Right lobe of liver (tissue), 6 donors: ENCODE measurements at regions not wholly inside any gene's neighbourhood (a gene's known extent, or its start where the extent isn't known, plus 50 kb on each side); places are given as distances from the start of the nearest gene placed in this dataset.
"Not testable (repeated sequence)": the region's sequence is repeated elsewhere in the genome, so short reads cannot be mapped to it uniquely, and the experiment has no call there.

ENCODE experiments used
- ATAC-seq, 4 donors: fragments of 200-7000 bp; cut with Tn5 transposase; one replicate each; pipeline ENCODE4 v1.9.1; 2020; ENCODE audit warnings: mild to moderate bottlenecking in 4 of 4, moderate library complexity in 4 of 4
- DNase-seq, 3 donors: peaks; one replicate each; pipeline ENCODE4 v3.0.0-alpha.2; 2020
- H3K27ac ChIP-seq, 3 donors: fragments of 200-600 bp; one replicate each; pipeline ENCODE4 v1.8.0; 2022
- H3K27me3 ChIP-seq, 2 donors: fragments of 200-600 bp; one replicate each; pipeline ENCODE4 v1.8.0; 2022
- H3K36me3 ChIP-seq, 4 donors: fragments of 200-600 bp; sonication (generic) in 1 of 4; one replicate each; pipeline versions ENCODE4 v1.5.1 to v1.8.0; 2017 to 2022; ENCODE audit warnings: control low read depth in 1 of 4
- H3K4me1 ChIP-seq, 4 donors: fragments of 200-600 bp; sonication (generic) in 1 of 4; one replicate each; pipeline versions ENCODE4 v1.5.1 to v1.8.0; 2017 to 2022; ENCODE audit warnings: control low read depth in 1 of 4
- H3K4me3 ChIP-seq, 3 donors: fragments of 200-600 bp; one replicate each; pipeline ENCODE4 v1.8.0; 2022
- H3K9me3 ChIP-seq, 4 donors: fragments of 200-600 bp; sonication (generic) in 1 of 4; one replicate each; pipeline versions ENCODE4 v1.5.1 to v1.8.0; 2017 to 2022; ENCODE audit warnings: control low read depth in 1 of 4
- POLR2A ChIP-seq: fragments of 450-650 bp; IDR thresholded peaks from one replicate; pipeline ENCODE4 v1.6.1; 2017; ENCODE audit warnings: antibody characterized with exemption, mild to moderate bottlenecking
- WGBS: methylation state at CpG from one replicate; pipeline ENCODE4 v1.1.6; 2018; ENCODE audit warnings: low coverage, low lambda C conversion rate; ENCODE audit not compliant: insufficient coverage; ENCODE audit errors: missing lambda C conversion rate; 5-methylcytosine and 5-hydroxymethylcytosine counted together
- intact Hi-C, 2 donors: fragments of 100-400 bp; cut with DNase I; formaldehyde crosslinking; loops; one replicate each; pipeline versions ENCODE4 v1.11.2 to v1.14.1; 2022
- TF ChIP-seq, protein P1 (sequence below), 4 donors: fragments of 200-600 bp in 3 of 4; fragments of 450-650 bp in 1 of 4; IDR thresholded peaks; one replicate each; pipeline versions ENCODE4 v1.5.1 to v1.8.0; 2016 to 2022; ENCODE audit warnings: antibody characterized with exemption in 4 of 4, mild to moderate bottlenecking in 2 of 4
- donor health status: DM: no; HTN: yes; CAD: no.
- donor health status: DM: no; HTN: no; CAD: no.
- donor health status: DM: no; HTN: no; CAD: no.
- donor health status: DM: no; HTN: yes; CAD: no.
- donor health status: DM: no; HTN: yes; CAD: no.

DNA sequence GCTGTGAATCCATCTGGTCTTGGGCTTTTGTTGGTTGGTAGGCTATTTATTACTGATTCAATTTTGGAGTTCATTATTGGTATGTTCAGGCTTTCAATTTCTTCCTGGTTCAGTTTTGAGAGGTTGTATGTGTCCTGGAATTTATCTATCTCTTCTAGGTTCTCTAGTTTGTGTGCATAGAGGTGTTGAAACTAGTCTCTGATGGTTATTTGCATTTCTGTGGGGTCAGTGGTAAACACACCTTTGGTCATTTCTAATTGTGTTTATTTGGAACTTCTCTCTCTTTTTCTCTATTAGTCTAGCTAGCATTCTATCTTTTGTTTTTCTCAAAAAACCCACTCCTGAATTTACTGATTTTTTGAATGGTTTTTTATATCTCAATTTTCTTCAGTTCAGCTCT, 70.1 kb upstream of the IRAK1BP1 start:
- ATAC-seq (peak; percentile 61 to 86 (median 74)), DNase-seq (no peak)
- Histone ChIP-seq H3K27me3 (no peaks in the 10 kb centered on the region), H3K27ac (no peak overlapping the region), H3K36me3 (no peaks in the 10 kb centered on the region), H3K4me3 (no peak overlapping the region), H3K9me3 (no peaks in the 10 kb centered on the region), H3K4me1 (no peaks in the 10 kb centered on the region)
- TF ChIP-seq, protein P1, sequence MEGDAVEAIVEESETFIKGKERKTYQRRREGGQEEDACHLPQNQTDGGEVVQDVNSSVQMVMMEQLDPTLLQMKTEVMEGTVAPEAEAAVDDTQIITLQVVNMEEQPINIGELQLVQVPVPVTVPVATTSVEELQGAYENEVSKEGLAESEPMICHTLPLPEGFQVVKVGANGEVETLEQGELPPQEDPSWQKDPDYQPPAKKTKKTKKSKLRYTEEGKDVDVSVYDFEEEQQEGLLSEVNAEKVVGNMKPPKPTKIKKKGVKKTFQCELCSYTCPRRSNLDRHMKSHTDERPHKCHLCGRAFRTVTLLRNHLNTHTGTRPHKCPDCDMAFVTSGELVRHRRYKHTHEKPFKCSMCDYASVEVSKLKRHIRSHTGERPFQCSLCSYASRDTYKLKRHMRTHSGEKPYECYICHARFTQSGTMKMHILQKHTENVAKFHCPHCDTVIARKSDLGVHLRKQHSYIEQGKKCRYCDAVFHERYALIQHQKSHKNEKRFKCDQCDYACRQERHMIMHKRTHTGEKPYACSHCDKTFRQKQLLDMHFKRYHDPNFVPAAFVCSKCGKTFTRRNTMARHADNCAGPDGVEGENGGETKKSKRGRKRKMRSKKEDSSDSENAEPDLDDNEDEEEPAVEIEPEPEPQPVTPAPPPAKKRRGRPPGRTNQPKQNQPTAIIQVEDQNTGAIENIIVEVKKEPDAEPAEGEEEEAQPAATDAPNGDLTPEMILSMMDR (IDR thresholded peaks at IDR 0.05) = no peak
- TF ChIP-seq POLR2A = no peak
- intact Hi-C loops = no loop called here

DNA sequence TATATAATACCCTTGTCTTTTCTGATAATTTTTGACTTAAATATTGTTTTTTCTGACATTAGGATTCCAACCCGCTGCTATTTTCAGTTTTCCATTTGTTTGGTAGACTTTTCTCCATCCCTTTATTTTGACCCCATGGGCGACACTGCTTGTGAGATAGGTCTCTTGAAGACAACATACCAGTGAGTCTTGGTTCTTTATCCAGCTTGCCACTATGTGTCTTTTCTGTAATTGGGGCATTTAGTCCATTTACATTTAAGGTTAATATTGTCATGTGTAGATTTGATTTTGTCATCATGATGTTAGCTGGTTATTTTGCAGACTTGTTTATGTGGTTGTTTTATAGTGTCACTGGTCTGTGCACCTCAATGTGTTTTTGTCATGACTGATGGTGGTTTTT, 67.7 kb upstream of the IRAK1BP1 start:
- H3K9me3 ChIP-seq = no peaks in the 10 kb centered on the region
- H3K27me3 ChIP-seq = no peaks in the 10 kb centered on the region
- H3K4me1 ChIP-seq = no peaks in the 10 kb centered on the region
- no peak overlapping the region for H3K27ac ChIP-seq
- 86% methylated on average over 2 of the region's 2 CpGs for WGBS
- no peak for TF ChIP-seq POLR2A
- TF ChIP-seq, protein P1 (IDR thresholded peaks at IDR 0.05) = no peak
- intact Hi-C loops = no loop called here
- DNase-seq (no peak), ATAC-seq (no peak)
- no peak overlapping the region for H3K4me3 ChIP-seq
- H3K36me3 ChIP-seq = no peaks in the 10 kb centered on the region

DNA sequence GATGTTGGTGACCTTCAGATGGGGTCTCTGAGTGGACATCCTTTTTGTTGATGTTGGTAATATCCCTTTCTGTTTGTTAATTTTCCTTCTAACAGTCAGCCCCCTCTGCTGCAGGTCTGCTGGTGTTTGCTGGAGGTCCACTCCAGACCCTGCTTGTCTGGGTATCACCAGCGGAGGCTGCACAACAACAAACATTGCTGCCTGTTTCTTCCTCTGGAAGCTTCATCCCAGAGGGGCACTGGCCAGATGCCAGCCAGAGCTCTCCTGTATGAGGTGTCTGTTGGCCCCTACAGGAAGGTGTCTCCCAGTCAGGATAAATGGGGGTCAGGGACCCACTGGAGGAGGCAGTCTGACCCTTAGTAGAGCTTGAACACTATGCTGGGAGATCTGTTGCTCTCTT, 60.6 kb upstream of the IRAK1BP1 start:
- ATAC-seq, DNase-seq, H3K9me3 ChIP-seq, H3K4me1 ChIP-seq, H3K36me3 ChIP-seq, H3K4me3 ChIP-seq, H3K27me3 ChIP-seq, intact Hi-C loops, H3K27ac ChIP-seq: not testable (repeated sequence)
- WGBS = 86% methylated on average over 1 of the region's 1 CpG

DNA sequence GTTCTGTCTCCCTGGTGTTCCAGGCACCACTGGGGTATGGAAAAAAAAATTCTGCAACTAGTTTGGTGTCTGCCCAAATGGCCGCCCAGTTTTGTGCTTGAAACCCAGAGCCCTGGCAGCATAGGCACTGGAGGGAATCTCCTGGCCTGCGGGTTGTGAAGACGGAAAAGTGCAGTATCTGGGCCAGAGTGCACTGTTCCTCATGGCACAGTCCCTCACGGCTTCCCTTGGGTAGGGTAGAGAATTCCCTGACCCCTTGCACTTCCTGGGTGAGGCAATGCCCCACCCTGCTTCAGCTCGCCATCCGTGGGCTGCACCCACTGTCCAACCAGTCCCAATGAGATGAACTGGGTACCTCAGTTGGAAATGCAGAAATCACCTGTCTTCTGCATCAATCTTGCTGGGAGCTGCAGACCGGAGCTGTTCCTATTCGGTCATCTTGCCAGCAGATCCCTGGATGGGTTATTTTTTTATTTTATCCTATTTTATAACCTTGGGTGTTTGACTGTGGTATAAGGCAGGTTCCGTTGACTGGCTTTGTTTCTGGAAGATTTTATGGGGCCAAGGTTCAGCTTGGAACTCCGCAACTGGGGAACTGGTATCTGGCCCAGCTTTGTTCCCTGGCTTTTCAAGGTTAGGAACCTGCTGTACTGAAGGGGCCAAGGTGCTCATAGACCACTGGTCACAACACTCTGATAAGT, 59.5 kb upstream of the IRAK1BP1 start:
- DNase-seq, ATAC-seq, intact Hi-C loops, H3K9me3 ChIP-seq, H3K36me3 ChIP-seq, H3K27ac ChIP-seq, H3K4me3 ChIP-seq, H3K27me3 ChIP-seq, H3K4me1 ChIP-seq: not testable (repeated sequence)
- 98% methylated on average over 4 of the region's 10 CpGs for WGBS

DNA sequence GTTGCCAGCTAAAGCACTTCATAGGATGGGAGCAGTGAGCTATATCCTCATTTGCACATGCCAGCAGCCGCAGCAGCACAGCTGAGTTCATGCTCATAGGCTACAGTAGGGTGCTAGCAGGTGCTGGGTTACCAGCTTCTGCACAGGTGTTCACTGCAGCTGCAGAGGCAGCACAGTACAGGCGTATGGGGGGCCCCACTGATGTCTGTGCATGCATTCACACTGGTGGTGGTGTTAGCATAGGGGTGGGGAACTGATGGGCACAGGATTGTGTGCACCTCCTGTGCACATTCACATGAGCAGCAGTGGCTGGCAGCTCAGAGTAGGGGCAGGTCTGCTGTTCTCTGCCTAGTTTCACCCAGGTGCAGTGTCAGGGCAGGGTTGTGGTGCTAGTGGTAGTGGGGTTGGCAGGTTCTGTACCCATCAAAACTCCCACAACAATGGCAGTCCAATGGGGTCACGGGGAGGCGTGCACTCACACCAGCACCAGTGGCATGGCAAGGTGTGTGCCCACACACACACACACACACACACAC, 58.9 kb upstream of the IRAK1BP1 start:
- Histone ChIP-seq H3K27me3 (no peaks in the 10 kb centered on the region), H3K9me3 (no peaks in the 10 kb centered on the region), H3K27ac (no peak overlapping the region), H3K4me3 (no peak overlapping the region), H3K36me3 (no peaks in the 10 kb centered on the region), H3K4me1 (peaks cover 0 to 8% (median 3%) of the 10 kb centered on the region in 4 donors)
- WGBS = 73% methylated on average over 2 of the region's 4 CpGs
- intact Hi-C loops = no loop called here
- no peak for TF ChIP-seq POLR2A
- TF ChIP-seq, protein P1 (IDR thresholded peaks at IDR 0.05) = no peak
- ATAC-seq (no peak), DNase-seq (no peak)
